Ovary (tissue), 7 donors: ENCODE measurements at regions not wholly inside any gene's neighbourhood (a gene's known extent, or its start where the extent isn't known, plus 50 kb on each side); places are given as distances from the start of the nearest gene placed in this dataset.

Experiments
- DNase-seq, 5 donors: peaks; one replicate each; pipeline ENCODE4 v3.0.0-alpha.2; 2019 to 2020
- H3K27ac ChIP-seq, 2 donors: fragments of 200-600 bp; one replicate each; pipeline versions ENCODE4 v1.5.1 to v1.8.0; 2019 to 2022
- H3K27me3 ChIP-seq: fragments of 200-600 bp; one replicate; pipeline ENCODE4 v1.8.0; 2022
- H3K36me3 ChIP-seq: fragments of 200-600 bp; sonication (generic); one replicate; pipeline ENCODE4 v1.5.1; 2019
- H3K4me1 ChIP-seq: one replicate; pipeline ENCODE4 v1.8.1; 2013; ENCODE audit warnings: mild to moderate bottlenecking, moderate library complexity; ENCODE audit not compliant: insufficient read depth
- H3K4me3 ChIP-seq: fragments of 200-600 bp; sonication (generic); one replicate; pipeline ENCODE4 v1.5.1; 2017
- H3K9me3 ChIP-seq, 2 donors: fragments of 200-600 bp in 1 of 2; sonication (generic) in 1 of 2; one replicate each; pipeline versions ENCODE4 v1.5.1 to v1.8.1; 2013 to 2019; ENCODE audit warnings: mild to moderate bottlenecking in 1 of 2, moderate library complexity in 1 of 2
- CTCF ChIP-seq, 3 donors: fragments of 450-650 bp in 2 of 3; fragments of 200-600 bp in 1 of 3; IDR thresholded peaks; one replicate each; pipeline versions ENCODE4 v1.5.1 to v1.8.0; 2016 to 2022; ENCODE audit warnings: antibody characterized with exemption in 3 of 3, mild to moderate bottlenecking in 1 of 3
- EP300 ChIP-seq: sonication (generic); formaldehyde crosslinking; IDR thresholded peaks from one replicate; pipeline ENCODE4 v1.6.1; 2017; ENCODE audit warnings: antibody characterized with exemption
- POLR2A ChIP-seq: fragments of 450-650 bp; IDR thresholded peaks from one replicate; pipeline ENCODE4 v1.6.1; 2017; ENCODE audit warnings: antibody characterized with exemption, mild to moderate bottlenecking, moderate library complexity
- WGBS, 3 donors: extraction: QIAGEN DNeasy Blood & Tissue Kit in 1 of 3; methylation state at CpG; one replicate each; pipeline versions ENCODE4 v1.1.5 to v1.1.7; 2013 to 2017; 5-methylcytosine and 5-hydroxymethylcytosine counted together
- intact Hi-C, 4 donors: fragments of 100-400 bp; cut with DNase I; formaldehyde crosslinking; loops; one replicate each; pipeline versions ENCODE4 v1.11.0 to v1.15.1; 2022 to 2023
- donor health status: DM: no; HTN: no; CAD: no; lungs with moderate emphysema.
- donor health status: DM: no; HTN: no; CAD: no.
- donor health status: Bipolar disorder and iron deficiency.
- donor health status: DM: no; HTN: no; CAD: no.
- donor health status: DM: yes; HTN: yes; CAD: no.

- no peaks in the 10 kb centered on the region for H3K27me3 ChIP-seq
- H3K36me3 ChIP-seq, result no peaks in the 10 kb centered on the region
- no peak overlapping the region for H3K4me3 ChIP-seq
- H3K4me1 ChIP-seq, result no peaks in the 10 kb centered on the region
- H3K9me3 ChIP-seq, result no peaks in the 10 kb centered on the region
- intact Hi-C loops, result no loop called here
- H3K27ac ChIP-seq, result no peak overlapping the region
- 64 to 70% (median 70%) methylated on average over 39 to 40 of the region's 40 CpGs for WGBS, 3 donors
- no peak for DNase-seq
- TF ChIP-seq EP300, result no peak
- no peak for TF ChIP-seq CTCF (IDR thresholded peaks at IDR 0.05)
- TF ChIP-seq POLR2A, result no peak
These were observed 233.0 kb downstream of the ERMARD start for GRCh38 chr6:169984181-169985120.

- H3K27me3 ChIP-seq, result no peaks in the 10 kb centered on the region
- no peak overlapping the region for H3K27ac ChIP-seq
- H3K4me1 ChIP-seq, result no peaks in the 10 kb centered on the region
- DNase-seq, result no peak
- H3K9me3 ChIP-seq, result no peaks in the 10 kb centered on the region
- no peak for TF ChIP-seq EP300
- TF ChIP-seq CTCF (IDR thresholded peaks at IDR 0.05), result no peak
- TF ChIP-seq POLR2A, result no peak
- 73 to 95% (median 93%) methylated on average over 10 of the region's 10 CpGs for WGBS, 3 donors
- no peaks in the 10 kb centered on the region for H3K36me3 ChIP-seq
- intact Hi-C loops, result no loop called here
- no peak overlapping the region for H3K4me3 ChIP-seq
These were observed 232.2 kb downstream of the ERMARD start for GRCh38 chr6:169983651-169984050.

GRCh38 chr6:169982461-169983386, 231.3 kb downstream of the ERMARD start:
- Histone ChIP-seq H3K27me3 (no peaks in the 10 kb centered on the region), H3K4me3 (no peak overlapping the region), H3K9me3 (no peaks in the 10 kb centered on the region), H3K4me1 (no peaks in the 10 kb centered on the region), H3K27ac (no peak overlapping the region), H3K36me3 (no peaks in the 10 kb centered on the region)
- 89% methylated on average over 31 of the region's 31 CpGs for WGBS, 3 donors
- intact Hi-C loops, result no loop called here
- TF ChIP-seq POLR2A, result no peak
- TF ChIP-seq EP300, result no peak
- TF ChIP-seq CTCF (IDR thresholded peaks at IDR 0.05), result no peak
- DNase-seq, result no peak

GRCh38 chr6:169981969-169982368, 230.5 kb downstream of the ERMARD start:
- TF ChIP-seq POLR2A (no peak), EP300 (no peak), CTCF (IDR thresholded peaks at IDR 0.05) (no peak)
- Histone ChIP-seq H3K36me3 (no peaks in the 10 kb centered on the region), H3K27ac (no peak overlapping the region), H3K4me1 (no peaks in the 10 kb centered on the region), H3K9me3 (no peaks in the 10 kb centered on the region), H3K27me3 (no peaks in the 10 kb centered on the region), H3K4me3 (no peak overlapping the region)
- intact Hi-C loops, result no loop called here
- no peak for DNase-seq
- 59 to 75% (median 74%) methylated on average over 7 of the region's 7 CpGs for WGBS, 3 donors
